ENCODE measurements at regions not wholly inside any gene's neighbourhood (a gene's known extent, or its start where the extent isn't known, plus 50 kb on each side); places are given as distances from the start of the nearest gene placed in this dataset.

DNA sequence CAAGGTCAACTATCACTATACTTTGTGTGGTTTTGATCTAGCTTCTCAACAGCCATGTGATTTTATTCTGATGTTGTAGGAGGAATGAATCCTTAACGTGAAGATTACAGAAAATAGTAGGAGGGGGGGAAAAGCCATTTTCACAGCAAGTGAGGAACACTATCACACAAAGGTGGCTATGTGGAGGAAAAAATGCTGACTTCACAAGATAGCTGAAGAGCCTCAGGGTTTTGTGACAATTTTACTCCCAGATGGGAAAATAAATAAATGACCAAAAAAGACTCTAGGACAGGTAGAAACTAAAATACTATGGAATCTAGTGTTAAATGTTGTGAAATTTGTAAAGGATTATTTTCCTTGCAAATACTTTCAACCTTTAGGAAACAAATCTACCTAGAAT lies 281.0 kb downstream of the ADRA2A start:
- no peak for DNase-seq

DNA sequence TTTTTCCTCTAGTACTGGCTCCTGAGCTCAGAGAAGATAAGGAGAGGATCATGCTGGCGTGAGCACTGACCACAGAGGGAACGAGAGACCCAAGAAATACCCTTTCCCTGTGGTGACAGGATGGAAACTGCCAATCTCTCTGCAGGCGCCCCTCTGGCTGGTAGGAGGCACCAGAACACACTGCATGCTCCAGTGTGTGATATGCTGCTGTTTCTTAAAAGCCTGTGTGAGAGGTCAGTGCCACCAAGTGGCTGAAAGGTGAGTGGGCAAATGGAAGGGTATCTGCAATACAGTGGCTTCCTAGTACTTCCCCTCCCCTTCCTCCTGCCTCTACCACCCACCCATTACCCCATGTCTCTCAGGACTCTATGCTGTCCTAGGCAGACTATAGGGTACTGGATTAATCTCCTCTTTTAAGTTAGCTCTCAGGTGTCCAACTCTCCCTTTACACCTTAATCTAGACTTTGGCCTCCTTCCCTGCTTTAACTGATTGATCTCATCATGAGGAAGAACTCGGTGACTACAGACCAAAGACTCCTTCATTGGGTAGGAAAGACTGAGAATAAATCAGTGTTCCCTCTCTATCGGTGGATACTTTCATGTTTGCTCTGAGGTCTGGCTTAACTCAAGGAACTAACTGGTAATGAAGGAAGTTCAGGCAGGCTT lies 283.6 kb downstream of the ADRA2A start:
- peak; percentile 34 for DNase-seq

DNA sequence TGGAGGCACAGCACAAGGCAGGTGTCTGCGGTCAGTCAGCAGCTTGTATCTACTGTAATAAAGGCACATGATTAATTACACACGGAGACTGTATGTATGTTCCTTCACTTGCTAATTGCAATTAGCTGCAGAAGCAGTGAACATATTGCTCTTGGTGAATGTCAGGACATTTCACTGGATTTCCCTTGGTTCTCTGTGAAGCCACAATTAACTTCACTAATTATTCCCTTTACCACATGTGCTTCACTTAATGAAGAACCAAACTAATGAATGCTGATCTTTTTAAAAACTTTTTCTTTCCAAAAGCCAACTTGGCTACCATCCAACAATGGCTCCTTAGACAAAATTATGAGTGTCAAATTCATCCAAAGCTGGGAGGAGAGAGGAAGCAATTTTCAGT lies 290.7 kb downstream of the ADRA2A start:
- DNase-seq: no peak

DNA sequence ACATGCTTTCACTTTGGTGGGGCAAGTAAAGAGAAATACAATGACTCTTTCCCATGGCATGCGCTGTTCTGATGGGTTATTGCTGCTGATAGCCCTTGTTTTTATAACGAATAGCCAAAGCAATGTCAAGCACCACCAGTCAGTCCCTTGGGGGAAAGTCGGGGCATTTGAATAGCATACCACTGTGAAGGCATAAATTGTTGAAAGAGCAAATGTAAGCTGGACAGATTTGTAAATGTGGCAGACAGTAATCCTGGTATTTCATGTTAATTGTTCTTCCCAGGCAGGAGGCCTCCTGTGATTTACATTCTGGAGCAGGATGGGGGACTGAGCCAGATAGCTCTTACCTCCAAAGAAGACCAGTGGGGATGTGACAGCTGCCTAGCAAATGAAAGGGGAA lies 293.3 kb downstream of the ADRA2A start:
- no peak for DNase-seq

DNA sequence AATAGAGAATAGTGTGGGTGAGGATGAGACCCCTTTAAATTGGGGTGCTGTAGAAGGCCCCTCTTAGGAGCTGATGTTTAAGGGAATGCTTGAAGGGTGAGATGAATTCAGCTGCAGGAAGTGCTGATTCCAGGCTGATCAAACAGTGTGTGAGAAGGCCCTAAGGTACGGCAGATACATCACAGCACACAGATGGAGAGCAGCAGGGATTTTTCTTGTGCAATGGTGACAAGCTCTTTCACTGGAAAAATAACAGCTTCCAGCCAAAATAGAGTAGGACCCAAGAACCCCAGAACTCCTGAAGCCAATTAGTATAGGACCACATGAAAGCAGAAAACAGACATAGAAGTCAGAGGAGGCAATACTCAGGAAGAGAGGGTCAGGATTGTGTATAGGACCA lies 296.9 kb downstream of the ADRA2A start:
- no peak for DNase-seq

DNA sequence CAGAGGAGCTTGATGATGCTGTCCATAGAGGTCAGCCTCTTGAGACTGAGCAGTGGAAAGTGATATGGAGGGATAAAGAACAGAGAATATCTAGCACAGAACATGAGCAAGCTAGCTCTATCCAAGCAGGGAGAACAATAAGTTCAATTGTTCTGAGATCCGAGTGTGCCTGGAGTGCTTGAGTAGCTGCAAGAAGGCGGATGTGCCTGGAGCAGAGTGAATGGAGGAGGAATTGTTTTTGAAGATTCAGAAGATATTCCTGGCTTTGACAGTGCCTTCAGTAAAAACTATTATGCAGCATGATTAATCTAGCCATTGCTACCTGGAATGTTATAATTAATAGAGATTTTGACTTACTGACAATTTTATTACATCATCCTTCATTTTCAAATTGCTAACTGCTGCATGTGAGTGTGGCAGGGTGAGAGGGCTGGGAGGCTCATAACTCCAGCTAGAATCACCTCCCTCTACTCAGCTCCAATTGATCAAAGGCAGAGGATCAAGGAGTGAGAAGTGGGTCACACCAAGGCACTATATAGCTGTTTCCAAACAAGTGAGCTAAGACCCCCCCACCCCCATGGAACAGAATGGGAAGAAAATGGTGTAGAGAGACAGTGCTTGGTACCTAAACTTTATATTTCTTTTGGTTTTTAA lies 302.8 kb downstream of the ADRA2A start:
- no peak for DNase-seq

DNA sequence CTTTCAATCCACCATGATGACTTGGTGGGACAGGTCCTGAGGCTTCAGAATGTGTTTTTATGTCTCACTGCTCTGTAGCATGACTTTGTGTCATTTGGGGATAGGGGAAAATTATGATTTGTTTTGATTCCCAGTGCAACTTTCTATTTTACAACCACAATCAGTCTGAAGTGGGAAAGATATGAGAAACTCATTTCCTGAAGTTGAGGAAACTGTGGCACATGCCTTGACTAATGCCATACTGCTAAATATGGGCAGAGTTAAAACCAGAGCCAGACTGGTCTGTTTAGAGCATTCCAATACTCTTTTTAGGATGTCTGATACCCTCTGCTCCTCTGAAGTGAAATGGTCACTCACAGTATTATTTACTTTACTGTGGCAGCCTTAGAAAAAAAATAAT lies 307.7 kb downstream of the ADRA2A start:
- no peak for DNase-seq

DNA sequence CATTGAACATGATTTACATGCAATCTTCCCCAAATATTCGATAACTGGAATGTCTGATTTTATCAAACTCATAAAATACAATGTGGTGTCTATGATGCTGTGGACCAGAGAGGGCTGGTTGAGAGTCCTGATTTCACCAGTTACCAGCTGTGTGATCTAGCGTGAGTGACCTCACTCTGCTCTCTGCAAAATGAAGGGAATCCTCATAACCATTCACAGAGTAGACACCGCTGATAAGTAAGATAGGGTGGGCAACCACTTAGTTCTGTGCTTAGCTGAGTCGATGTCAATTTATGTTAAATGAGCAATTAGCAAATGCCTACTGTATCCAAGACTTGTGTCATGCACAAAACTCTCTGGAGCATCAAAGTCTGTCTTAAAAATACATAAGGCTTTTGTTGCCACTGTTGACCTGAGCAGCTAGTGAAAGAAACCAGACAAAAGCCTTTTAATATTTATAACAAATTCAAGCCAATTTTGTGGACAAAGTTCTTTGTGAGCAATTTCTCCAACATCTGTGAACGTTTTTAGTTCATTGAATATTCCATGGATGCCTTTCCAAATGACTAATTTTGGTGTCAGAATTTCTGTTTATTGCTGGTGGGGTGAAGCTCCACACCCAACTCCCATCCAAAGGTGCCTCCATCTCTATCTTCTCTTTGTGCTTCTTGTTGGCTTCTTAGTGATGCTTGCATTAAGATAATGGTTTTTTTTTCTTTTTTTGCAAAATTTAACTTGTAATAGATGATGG lies 314.2 kb downstream of the ADRA2A start:
- DNase-seq: no peak

DNA sequence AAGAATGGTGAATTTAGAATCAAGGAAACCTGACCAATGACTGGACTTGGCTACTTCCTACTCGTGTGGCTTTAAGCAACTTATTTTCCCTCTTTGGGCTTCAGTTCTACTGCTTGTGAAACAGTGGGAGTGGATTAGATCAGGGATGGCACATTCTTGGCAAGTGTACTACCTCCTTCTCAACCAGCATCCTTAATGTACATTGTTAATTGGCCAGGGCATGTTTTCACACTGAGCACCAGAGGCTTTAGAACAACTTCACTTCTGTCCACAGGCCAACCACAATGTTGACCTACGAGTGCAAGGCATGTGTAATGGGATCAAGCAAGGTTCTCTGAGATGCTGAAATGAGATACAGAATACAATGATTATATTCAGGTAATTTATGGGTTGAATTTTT lies 315.3 kb downstream of the ADRA2A start:
- DNase-seq: no peak

DNA sequence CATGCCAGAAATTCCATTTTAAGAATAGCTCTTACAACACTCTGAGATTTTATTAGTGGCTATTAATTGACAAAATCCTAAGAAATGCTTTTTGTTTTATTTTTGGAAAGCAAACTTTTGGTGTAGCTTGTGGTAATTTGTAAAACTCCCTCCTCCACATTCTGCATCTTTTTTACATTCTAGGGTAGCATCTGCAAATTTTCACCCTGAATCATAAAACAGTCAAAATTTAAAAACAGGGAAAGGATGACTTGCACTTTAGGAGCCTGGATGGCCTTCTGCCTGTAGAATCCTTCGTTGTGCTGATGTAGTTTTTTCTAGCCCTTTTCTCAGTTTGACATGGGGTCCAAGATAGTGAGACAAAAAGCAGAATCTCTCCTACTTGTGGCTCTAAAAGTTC lies 316.1 kb downstream of the ADRA2A start:
- no peak for DNase-seq

DNA sequence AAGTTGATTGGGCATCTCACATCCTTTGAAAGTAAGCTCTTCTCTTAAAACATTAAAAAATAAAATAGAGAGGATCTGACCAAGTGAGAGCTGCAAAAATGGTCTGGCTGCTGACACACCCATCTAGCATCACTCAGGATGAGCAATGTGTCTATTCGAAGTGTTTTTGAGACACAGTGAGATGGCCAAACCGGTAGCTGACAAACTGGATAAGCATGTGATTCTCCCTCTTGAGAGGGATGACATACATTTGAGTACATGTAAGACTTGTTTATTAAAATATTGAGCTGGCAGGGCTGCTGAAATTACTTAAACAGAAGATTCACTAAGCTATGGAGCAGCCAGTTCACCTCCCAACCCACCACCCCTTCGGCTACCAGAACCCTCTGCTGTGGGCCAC lies 333.9 kb downstream of the ADRA2A start:
- no peak for DNase-seq

DNA sequence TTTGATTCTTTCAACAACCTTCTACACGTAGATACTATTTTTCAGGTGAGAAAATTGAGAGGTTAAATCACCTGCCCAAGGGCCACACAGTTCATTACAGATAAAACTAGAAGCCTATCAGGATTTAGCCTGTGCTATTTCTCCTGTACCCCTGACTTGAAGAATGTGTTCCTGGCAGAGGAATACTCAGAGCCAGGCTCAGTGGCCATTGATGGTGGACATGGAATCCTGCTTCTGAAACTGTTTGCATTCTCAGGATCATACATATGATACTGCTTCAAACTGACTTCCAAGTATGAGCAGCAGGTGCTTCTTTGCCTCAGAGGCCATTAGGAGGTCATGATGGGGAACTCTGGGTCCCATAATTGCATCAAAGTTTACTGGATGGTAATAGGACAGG lies 348.6 kb downstream of the ADRA2A start:
- no peak for DNase-seq

DNA sequence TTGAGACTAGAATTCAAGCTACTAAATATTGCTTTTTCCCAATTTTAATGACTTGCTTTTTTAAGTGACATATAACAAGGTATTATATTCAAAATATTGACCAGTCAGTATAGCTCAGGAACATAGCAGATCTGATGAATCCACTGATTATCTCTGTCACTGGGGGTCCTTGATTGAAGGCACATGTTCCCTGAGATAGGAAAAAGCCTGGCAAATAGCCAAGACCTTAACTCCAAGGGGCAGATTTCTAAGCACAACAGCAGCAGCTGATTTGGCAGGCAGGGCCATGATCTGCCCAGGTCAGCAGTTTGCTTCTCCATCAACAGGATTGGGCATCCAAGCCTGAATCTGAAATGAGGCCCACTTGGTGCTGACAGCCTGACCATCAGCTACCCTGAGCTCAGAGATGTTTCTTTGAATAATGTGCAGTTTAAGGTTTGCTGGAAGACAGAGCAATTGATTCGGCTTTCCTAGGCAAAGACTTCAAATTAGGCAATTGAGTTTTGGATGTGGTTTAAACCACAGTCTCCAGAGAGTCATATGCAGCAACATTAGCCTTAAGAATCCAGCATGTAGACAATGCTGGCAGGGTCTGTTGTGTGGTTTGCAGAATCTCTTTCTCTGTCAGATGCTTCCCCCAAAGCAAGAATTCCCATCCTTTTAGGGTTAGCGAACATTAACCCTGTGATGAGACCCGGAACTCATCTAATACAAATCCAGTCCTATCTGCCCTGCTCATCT lies 352.6 kb downstream of the ADRA2A start:
- no peak for DNase-seq

DNA sequence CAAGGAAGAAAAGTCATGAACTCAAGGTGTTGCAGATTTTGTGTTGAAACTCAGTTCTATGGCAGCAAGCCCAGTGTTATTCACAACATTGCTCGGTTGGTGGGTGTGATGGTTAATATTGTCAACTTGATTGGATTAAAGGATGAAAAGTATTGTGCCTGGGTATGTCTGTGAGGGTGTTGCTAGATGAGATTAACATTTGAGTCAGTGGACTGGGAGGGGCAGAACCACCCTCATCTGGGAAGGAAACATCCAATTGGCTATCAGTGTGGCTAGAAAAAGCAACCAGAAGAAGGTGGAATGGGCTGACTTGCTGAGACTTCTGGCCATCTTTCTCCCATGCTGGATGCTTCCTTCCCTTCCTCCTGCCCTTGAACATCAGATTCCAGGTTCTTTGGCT lies 353.2 kb downstream of the ADRA2A start:
- DNase-seq: no peak

DNA sequence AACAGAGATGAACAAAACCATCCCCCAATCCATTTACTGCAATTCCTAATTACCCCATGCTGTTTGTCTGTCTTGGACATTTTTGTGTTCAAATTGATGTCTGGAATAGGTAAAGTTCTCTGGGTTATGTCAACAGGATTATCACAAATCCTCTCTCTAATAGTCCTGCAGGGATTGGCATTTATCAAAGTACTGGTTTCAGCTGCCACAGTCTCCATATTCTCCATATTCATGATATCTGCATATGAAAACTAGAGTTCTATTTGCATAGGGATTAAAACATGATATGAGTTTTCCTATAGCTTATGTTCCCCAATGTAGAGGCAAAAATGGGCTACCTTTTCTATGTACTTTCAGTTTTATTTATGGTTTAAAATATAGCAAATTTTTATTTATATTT lies 355.8 kb downstream of the ADRA2A start:
- DNase-seq: no peak

DNA sequence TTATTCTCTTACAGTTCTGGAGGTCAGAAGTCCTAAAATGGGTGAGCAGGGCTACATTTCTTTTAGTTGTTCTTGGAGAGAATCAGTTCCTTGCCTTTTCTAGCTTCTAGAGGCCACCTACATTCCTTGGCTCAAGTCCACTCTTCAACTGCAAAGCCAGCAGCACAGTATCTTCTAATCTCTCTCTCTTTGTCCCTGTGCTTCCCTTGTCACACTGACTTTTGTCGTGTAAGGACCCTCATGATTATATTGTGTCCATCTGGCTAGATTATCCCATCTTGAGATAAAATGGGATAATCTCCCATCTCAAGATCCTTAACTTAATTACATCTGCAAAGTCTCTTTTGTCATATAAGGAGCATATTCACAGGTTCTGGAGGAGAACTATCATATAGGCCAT lies 359.0 kb downstream of the ADRA2A start:
- DNase-seq: no peak

DNA sequence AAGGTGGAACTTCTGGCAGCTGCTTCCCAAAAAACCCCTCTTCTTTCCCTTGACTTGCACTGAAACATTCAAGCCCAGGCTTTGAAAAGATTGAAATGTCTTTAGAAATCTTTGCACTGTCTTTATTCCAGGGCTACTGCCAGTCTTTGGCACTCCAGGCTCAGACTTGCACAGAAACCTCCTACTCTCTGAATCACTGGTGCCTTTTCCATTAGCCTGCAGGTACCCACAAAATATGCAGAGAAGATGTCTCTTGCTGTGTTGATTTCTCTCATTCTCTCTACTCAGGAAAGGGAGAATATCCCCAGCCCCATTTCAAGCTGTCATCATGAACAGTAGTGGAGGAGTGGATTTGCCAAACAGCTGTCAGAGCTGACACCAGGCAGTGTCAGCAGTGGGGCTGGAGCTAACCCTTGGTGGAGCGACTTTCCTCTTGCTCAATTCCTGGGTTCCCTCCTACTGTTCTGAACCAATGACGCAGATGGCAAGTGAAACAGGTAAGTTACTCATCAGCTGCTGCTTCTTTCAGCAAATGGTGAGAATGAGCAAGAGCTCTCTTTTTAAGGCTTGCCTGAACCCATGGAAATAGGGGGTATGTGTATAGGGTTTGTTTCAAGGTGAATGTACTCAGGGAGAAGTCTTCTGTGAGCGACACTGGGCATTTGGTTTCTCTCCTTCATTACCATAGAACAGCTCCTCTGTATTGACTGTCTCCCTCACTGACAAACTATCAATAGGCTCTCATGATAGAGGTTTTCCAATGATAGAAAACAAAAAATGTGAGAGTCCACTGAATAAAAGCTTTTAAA lies 362.4 kb downstream of the ADRA2A start:
- DNase-seq: no peak

DNA sequence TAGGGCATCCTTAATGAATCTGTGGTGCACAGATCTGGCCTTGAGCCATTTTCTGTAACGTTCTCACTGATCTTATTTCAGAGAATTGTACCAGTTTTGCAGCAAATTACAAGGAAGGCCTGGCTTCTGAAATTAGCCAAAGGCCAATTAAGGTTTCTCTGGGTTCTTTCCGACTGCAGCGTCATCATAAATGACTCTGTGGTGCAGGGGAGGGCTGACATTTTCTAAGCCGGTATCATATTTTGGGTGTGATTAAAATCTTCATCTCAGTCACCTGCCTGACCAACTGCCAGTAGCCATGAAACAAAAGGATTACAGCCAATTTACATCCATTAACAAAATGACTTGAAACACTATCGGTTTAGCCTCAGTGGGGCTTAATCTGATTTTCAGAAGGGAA lies 363.7 kb downstream of the ADRA2A start:
- DNase-seq: no peak

DNA sequence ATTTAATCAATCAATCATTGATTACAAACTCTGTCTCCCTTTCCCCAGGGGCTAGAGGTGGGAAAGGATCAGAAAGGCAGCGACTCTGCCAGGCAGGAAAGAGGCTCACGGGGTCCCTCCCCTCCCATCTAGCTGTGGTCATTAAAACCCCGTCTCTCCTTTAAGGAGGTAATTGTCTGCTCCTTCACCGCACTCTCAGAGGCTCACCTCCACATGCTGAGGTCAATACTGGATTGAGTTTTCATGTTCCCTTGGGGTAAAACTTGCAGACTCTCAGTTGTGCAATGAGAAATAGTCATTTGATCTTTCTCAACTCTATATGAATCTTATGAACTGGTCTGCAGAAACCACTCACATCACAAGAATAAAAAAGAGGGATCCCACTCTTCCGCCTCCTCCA lies 368.8 kb downstream of the ADRA2A start:
- no peak for DNase-seq

DNA sequence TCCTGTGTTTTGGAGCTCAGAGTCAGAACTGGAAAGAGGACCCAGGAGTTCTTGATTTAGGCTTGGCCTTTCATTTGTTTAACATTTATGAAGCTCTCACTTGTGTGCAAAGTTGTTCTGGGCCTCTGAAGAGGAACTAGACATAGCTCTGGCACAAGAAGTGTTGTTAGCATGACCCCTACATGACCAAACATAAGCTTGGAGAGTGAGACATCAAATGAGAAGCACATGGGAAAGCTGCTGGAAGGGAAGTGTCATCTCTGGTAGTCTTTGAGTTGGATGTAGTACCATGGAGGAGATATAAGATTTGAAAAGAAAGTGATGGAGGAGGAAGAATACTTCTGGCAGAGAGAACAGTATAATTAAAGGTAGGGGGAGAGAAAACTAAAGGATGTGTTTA lies 370.1 kb downstream of the ADRA2A start:
- DNase-seq: no peak

DNA sequence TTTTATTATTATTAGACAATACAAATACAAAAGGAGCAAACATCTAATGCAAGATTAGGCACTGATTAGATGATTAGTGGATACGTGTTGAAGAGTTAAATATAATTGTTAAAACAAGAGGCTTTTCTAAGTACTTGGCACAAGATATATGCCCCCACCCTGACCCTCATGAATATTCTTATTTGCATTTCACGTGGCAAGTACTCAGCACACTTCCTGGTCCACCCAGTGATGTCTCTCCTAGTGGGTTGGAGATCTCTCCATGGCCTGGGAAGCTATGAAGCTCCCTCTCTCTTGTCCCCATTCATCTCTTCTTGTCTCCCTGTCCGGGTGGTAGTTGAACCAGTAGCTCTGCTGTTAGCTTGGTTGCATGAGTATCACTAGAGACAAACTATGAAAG lies 375.3 kb downstream of the ADRA2A start:
- DNase-seq: no peak

DNA sequence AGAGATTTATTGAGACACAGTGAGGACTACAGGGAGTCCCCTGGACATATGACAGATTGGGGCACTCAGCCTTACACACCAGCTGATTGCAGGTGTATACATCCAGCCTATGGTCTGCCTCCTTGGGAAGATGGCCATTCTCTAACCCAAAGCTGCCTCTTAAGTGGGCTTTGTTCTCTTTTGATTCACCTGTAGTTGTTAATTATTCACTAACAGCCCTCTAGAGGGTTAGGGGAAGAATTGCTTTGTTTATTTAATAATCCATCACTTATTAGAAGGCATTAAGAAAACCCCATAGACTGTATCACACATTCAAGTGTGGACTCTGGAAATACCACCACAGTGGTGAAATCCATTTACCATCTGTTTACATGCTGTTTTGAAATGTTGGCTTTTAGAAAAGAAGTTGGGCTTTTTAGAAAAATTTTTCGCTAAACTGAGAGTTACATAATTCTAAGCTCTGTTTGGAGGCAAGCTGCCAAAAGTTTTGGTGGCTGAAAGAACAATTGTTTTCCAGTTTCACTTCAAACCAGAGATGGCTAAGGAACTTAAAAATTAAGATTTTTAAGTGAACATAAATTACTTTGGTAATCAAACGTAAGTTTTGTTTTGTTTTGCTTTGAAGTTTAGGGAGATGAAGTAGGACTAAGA lies 379.1 kb downstream of the ADRA2A start:
- DNase-seq: no peak

Data from DMS 273 treated with DMSO at 0.1 percent for 48 hours (cell line).